ENCODE measurements at regions not wholly inside any gene's neighbourhood (a gene's known extent, or its start where the extent isn't known, plus 50 kb on each side); places are given as distances from the start of the nearest gene placed in this dataset.

- TF ChIP-seq ZNF121 (CRISPR knock-in tag; conservative IDR thresholded peaks at IDR 0.05) (no peak), MITF (IDR thresholded peaks at IDR 0.05) (no peak)
Observed at GRCh38 chr5:17046320-17046719, 110.2 kb upstream of the MYO10 start (continued).

DNA sequence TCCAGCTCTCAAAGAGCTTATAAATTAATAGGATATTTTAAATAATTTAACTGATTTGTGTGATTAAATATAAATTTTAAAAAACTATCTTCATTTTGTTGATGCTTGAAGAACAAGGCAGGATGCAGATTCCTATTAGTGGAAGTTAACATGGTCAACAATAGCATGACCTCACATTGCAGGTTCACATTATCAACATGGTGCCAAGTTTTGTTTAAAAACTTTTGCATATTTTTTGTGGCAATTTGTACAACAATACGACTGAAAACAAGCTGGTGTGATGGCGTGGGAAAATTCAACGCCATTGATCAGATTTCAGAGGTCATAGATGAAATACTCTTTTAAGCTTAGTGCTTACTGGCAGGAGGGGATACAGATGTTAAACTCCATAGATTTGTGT lies 114.1 kb upstream of the MYO10 start:
- no peak for FAIRE-seq
- H3K79me2 ChIP-seq (ENCODE audit: control insufficient read depth, insufficient read depth, low read length): no peaks in the 10 kb centered on the region
- 0% methylated on average over 3 of the region's 3 CpGs for WGBS (ENCODE audit: insufficient coverage, low coverage, missing lambda C conversion rate)
- no peaks in the 10 kb centered on the region for H3K36me3 ChIP-seq (ENCODE audit: control insufficient read depth, insufficient read depth, low read length)
- H3K4me2 ChIP-seq (ENCODE audit: insufficient read depth, low read length): no peak overlapping the region
- TF ChIP-seq, protein P1, sequence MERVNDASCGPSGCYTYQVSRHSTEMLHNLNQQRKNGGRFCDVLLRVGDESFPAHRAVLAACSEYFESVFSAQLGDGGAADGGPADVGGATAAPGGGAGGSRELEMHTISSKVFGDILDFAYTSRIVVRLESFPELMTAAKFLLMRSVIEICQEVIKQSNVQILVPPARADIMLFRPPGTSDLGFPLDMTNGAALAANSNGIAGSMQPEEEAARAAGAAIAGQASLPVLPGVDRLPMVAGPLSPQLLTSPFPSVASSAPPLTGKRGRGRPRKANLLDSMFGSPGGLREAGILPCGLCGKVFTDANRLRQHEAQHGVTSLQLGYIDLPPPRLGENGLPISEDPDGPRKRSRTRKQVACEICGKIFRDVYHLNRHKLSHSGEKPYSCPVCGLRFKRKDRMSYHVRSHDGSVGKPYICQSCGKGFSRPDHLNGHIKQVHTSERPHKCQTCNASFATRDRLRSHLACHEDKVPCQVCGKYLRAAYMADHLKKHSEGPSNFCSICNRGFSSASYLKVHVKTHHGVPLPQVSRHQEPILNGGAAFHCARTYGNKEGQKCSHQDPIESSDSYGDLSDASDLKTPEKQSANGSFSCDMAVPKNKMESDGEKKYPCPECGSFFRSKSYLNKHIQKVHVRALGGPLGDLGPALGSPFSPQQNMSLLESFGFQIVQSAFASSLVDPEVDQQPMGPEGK (CRISPR knock-in tag; IDR thresholded peaks at IDR 0.05; ENCODE audit: borderline replicate concordance): no peak
- no peak for TF ChIP-seq ARHGAP35 (IDR thresholded peaks at IDR 0.05; ENCODE audit: partially characterized antibody)
- TF ChIP-seq GABPA (tag; conservative IDR thresholded peaks at IDR 0.05; ENCODE audit: low read depth): no peak
- no peak for TF ChIP-seq TFAP4 (CRISPR knock-in tag; IDR thresholded peaks at IDR 0.05; ENCODE audit: borderline replicate concordance)
- in situ Hi-C loops (cut with MboI): no loop called here
- no peaks in the 10 kb centered on the region; a peak in 1 of 5 replicates for H3K27me3 ChIP-seq (ENCODE audit: control insufficient read depth in 2 of 2, insufficient read depth in 2 of 2, low read length in 2 of 2)
- H3K9ac ChIP-seq (ENCODE audit: insufficient read depth in 1 of 2, low read depth in 2 of 2, low read length in 2 of 2): no peak overlapping the region
- H3K4me1 ChIP-seq (replicated peaks in 1 of 2; ENCODE audit: control insufficient read depth in 2 of 2, insufficient read depth in 2 of 2, low read length in 2 of 2): no peaks in the 10 kb centered on the region
- no TSS peak for BruUV-seq (replicated peaks)
- no peak for ATAC-seq
- no peak overlapping the region for H3K27ac ChIP-seq (ENCODE audit: extremely low read depth, low read depth, low read length)
- H3K9me1 ChIP-seq (ENCODE audit: control insufficient read depth, insufficient read depth, low read length): no peaks in the 10 kb centered on the region
- ChIA-PET CTCF (ENCODE audit: low intra/inter-chr PET ratio) (no interaction called here), POLR2A (interaction anchor here (0.6 to 1.6 kb wide), 2 partner anchors 10 to 217 kb away, joined by 3 to 4 read pairs; no protein-coding TSS in a partner anchor)
- H4K20me1 ChIP-seq (replicated peaks; ENCODE audit: control insufficient read depth, insufficient read depth, low read length): no peaks in the 10 kb centered on the region
- intact Hi-C loops (cut with micrococcal nuclease): no loop called here
- no peaks in the 10 kb centered on the region for H3K9me3 ChIP-seq (replicated peaks; ENCODE audit: control insufficient read depth, insufficient read depth, low read depth, low read length)
- no peak overlapping the region for H2AFZ ChIP-seq (ENCODE audit: low read depth, low read length)
- no peak overlapping the region for H3K4me3 ChIP-seq
- no peak for DNase-seq (ENCODE audit: extremely low read depth in 1 of 4, low spot score in 3 of 4)
